ENCODE measurements at regions not wholly inside any gene's neighbourhood (a gene's known extent, or its start where the extent isn't known, plus 50 kb on each side); places are given as distances from the start of the nearest gene placed in this dataset.

- DNase-seq = no peak
- H3K4me1 ChIP-seq (ENCODE audit: control insufficient read depth in 1 of 2, insufficient read depth in 2 of 2, low read depth in 1 of 2, low read length in 1 of 2) = peaks cover 0 to 2% of the 10 kb centered on the region in 2 experiments; a peak in 1 of 4 replicates
- H3F3A ChIP-seq (replicated peaks; ENCODE audit: insufficient read depth) = no peaks in the 10 kb centered on the region
- WGBS (ENCODE audit: low lambda C conversion rate) = 35% methylated on average over 2 of the region's 2 CpGs
- TF ChIP-seq USF1 (IDR thresholded peaks at IDR 0.05; ENCODE audit: borderline replicate concordance, low read depth) (no peak), RFX5 (IDR thresholded peaks at IDR 0.05; ENCODE audit: low read length) (no peak), MAX (IDR thresholded peaks at IDR 0.05; ENCODE audit: low read depth) (no peak), CHD2 (IDR thresholded peaks at IDR 0.05; ENCODE audit: low read length, partially characterized antibody) (no peak), ELF1 (IDR thresholded peaks at IDR 0.05) (no peak), ZBTB33 (IDR thresholded peaks at IDR 0.05; ENCODE audit: borderline replicate concordance, low read depth) (no peak)
- H3K4me2 ChIP-seq = no peak overlapping the region
- H3K9ac ChIP-seq = no peak overlapping the region
- no peaks in the 10 kb centered on the region for H3K9me3 ChIP-seq
- ChIA-PET CTCF (interaction anchor here (2.1 kb wide), 1 partner anchor 192 kb away, joined by 9 read pairs; no protein-coding TSS in a partner anchor), POLR2A (no interaction called here)
- no peaks in the 10 kb centered on the region for H3K27me3 ChIP-seq (ENCODE audit: insufficient read depth)
- no peak overlapping the region for H3K4me3 ChIP-seq (ENCODE audit: low read depth in 2 of 2, low read length in 1 of 2)
- H2AFZ ChIP-seq (ENCODE audit: low read depth) = no peak overlapping the region
- no peaks in the 10 kb centered on the region for H3K36me3 ChIP-seq (replicated peaks in 1 of 2; ENCODE audit: control insufficient read depth in 1 of 2, insufficient read depth in 2 of 2, low read length in 1 of 2)
- H4K20me1 ChIP-seq (ENCODE audit: insufficient read depth) = no peaks in the 10 kb centered on the region
- H3K27ac ChIP-seq (ENCODE audit: low read depth in 2 of 2, low read length in 1 of 2) = no peak overlapping the region
- no peaks in the 10 kb centered on the region for H3K79me2 ChIP-seq (ENCODE audit: insufficient read depth)
- H3K9me2 ChIP-seq = no peaks in the 10 kb centered on the region
Measured at GRCh38 chr5:68478301-68479095, 262.9 kb downstream of the PIK3R1 start.

- no peak overlapping the region for H2AFZ ChIP-seq (ENCODE audit: low read depth)
- H3K27me3 ChIP-seq (ENCODE audit: insufficient read depth) = no peaks in the 10 kb centered on the region
- H3K36me3 ChIP-seq (replicated peaks in 1 of 2; ENCODE audit: control insufficient read depth in 1 of 2, insufficient read depth in 2 of 2, low read length in 1 of 2) = no peaks in the 10 kb centered on the region
- H3K9me2 ChIP-seq = no peaks in the 10 kb centered on the region
- no peak overlapping the region for H3K4me3 ChIP-seq (ENCODE audit: low read depth in 2 of 2, low read length in 1 of 2)
- ChIA-PET CTCF (interaction anchor here (0.8 to 2.1 kb wide), 2 partner anchors 19 to 193 kb away, joined by 3 to 9 read pairs; no protein-coding TSS in a partner anchor), POLR2A (no interaction called here)
- H3K9ac ChIP-seq = no peak overlapping the region
- H4K20me1 ChIP-seq (ENCODE audit: insufficient read depth) = no peaks in the 10 kb centered on the region
- no peaks in the 10 kb centered on the region for H3F3A ChIP-seq (replicated peaks; ENCODE audit: insufficient read depth)
- no peak for DNase-seq
- H3K27ac ChIP-seq (ENCODE audit: low read depth in 2 of 2, low read length in 1 of 2) = no peak overlapping the region
- no peak for TF ChIP-seq IRF3 (IDR thresholded peaks at IDR 0.05; ENCODE audit: low read depth, low read length)
- TF ChIP-seq RXRA (IDR thresholded peaks at IDR 0.05; ENCODE audit: borderline replicate concordance, low read depth) = no peak
- no peak for TF ChIP-seq MAX (IDR thresholded peaks at IDR 0.05; ENCODE audit: low read depth)
- TF ChIP-seq MXI1 (IDR thresholded peaks at IDR 0.05; ENCODE audit: low read depth, low read length) = no peak
- no peak for TF ChIP-seq CTCF (IDR thresholded peaks at IDR 0.05)
- TF ChIP-seq GATA2 (CRISPR knock-in tag; IDR thresholded peaks at IDR 0.05) = no peak
- TF ChIP-seq TEAD4 (IDR thresholded peaks at IDR 0.05; ENCODE audit: borderline replicate concordance, insufficient read depth) = no peak
- no peak overlapping the region for H3K4me2 ChIP-seq
- H3K79me2 ChIP-seq (ENCODE audit: insufficient read depth) = no peaks in the 10 kb centered on the region
- WGBS (ENCODE audit: low lambda C conversion rate) = 48% methylated on average over 2 of the region's 2 CpGs
- peaks cover 0 to 2% of the 10 kb centered on the region in 2 experiments; a peak in 1 of 4 replicates for H3K4me1 ChIP-seq (ENCODE audit: control insufficient read depth in 1 of 2, insufficient read depth in 2 of 2, low read depth in 1 of 2, low read length in 1 of 2)
- no peaks in the 10 kb centered on the region for H3K9me3 ChIP-seq
Measured at GRCh38 chr5:68479524-68479923, 264.0 kb downstream of the PIK3R1 start.
